A673 (cell line): ENCODE measurements at regions not wholly inside any gene's neighbourhood (a gene's known extent, or its start where the extent isn't known, plus 50 kb on each side); places are given as distances from the start of the nearest gene placed in this dataset.

ENCODE experiments used
- BruUV-seq: library from RNA; stranded (reverse); fragments of 400-500 nt; replicated peaks from 2 replicates; lab custom pipeline; 2021; lab: Mats Ljungman, UMichigan
- CTCF ChIA-PET: fragments of 300-600 bp; sonication (Branson Sonifier 250); formaldehyde crosslinking; loops from one replicate; lab custom pipeline; 2022; ENCODE audit warnings: antibody characterized with exemption; lab: Charles Lee
- POLR2A ChIA-PET: fragments of 300-600 bp; sonication (Branson Sonifier 250); formaldehyde crosslinking; loops from one replicate; lab custom pipeline; 2022; ENCODE audit warnings: antibody characterized with exemption; ENCODE audit not compliant: low non-redundant PET; lab: Charles Lee
- DNase-seq: peaks from one replicate; pipeline ENCODE4 v3.0.0-alpha.2; 2015; ENCODE audit warnings: low spot score
- H3K27ac ChIP-seq: fragments of 200-600 bp; sonication (generic); 2 replicates; pipeline ENCODE4 v1.5.1; 2016; ENCODE audit warnings: mixed run types, low read depth, mild to moderate bottlenecking, mixed read lengths, antibody characterized with exemption, low read length; ENCODE audit not compliant: poor library complexity, severe bottlenecking
- H3K27me3 ChIP-seq: fragments of 200-600 bp; sonication (generic); replicated peaks from 2 replicates; pipeline ENCODE4 v1.6.1; 2017; ENCODE audit warnings: mixed run types, low read depth, mild to moderate bottlenecking, mixed read lengths, antibody characterized with exemption, low read length; ENCODE audit not compliant: insufficient read depth, poor library complexity
- H3K36me3 ChIP-seq: fragments of 200-600 bp; sonication (generic); 2 replicates; pipeline ENCODE4 v1.6.1; 2016; ENCODE audit warnings: mixed run types, mild to moderate bottlenecking, mixed read lengths, antibody characterized with exemption, low read length; ENCODE audit not compliant: insufficient read depth, poor library complexity, severe bottlenecking
- H3K4me1 ChIP-seq: fragments of 200-600 bp; sonication (generic); 2 replicates; pipeline ENCODE4 v1.6.1; 2017; ENCODE audit warnings: mixed run types, mild to moderate bottlenecking, mixed read lengths, antibody characterized with exemption, low read length; ENCODE audit not compliant: insufficient read depth, poor library complexity, severe bottlenecking
- H3K4me3 ChIP-seq: fragments of 200-600 bp; sonication (generic); 2 replicates; pipeline ENCODE4 v1.5.1; 2016; ENCODE audit warnings: low read depth, mixed run types, mild to moderate bottlenecking, mixed read lengths, low read length; ENCODE audit not compliant: poor library complexity, severe bottlenecking
- H3K9me3 ChIP-seq: fragments of 200-600 bp; sonication (generic); 2 replicates; pipeline ENCODE4 v1.6.1; 2016; ENCODE audit warnings: mixed run types, low read depth, mild to moderate bottlenecking, mixed read lengths, antibody characterized with exemption, low read length; ENCODE audit not compliant: poor library complexity, severe bottlenecking
- EZH2 ChIP-seq: fragments of 200-600 bp; sonication (generic); IDR thresholded peaks from 2 replicates; pipeline ENCODE4 v1.6.1; 2017; ENCODE audit warnings: borderline replicate concordance, low read depth, mild to moderate bottlenecking, mixed read lengths, antibody characterized with exemption, low read length; ENCODE audit not compliant: poor library complexity, severe bottlenecking
- intact Hi-C: fragments of 100-400 bp; cut with micrococcal nuclease; formaldehyde crosslinking; loops from one replicate; pipeline ENCODE4 v1.10.0; 2022; ENCODE audit not compliant: unreplicated experiment
- TF ChIP-seq, protein P1 (sequence below): fragments of 300-800, 200-600 bp; sonication (generic); conservative IDR thresholded peaks from 2 replicates; pipeline ENCODE4 v1.5.1; 2017; ENCODE audit warnings: low read depth, mild to moderate bottlenecking, antibody characterized with exemption, low read length, moderate library complexity, mixed read lengths

DNA sequence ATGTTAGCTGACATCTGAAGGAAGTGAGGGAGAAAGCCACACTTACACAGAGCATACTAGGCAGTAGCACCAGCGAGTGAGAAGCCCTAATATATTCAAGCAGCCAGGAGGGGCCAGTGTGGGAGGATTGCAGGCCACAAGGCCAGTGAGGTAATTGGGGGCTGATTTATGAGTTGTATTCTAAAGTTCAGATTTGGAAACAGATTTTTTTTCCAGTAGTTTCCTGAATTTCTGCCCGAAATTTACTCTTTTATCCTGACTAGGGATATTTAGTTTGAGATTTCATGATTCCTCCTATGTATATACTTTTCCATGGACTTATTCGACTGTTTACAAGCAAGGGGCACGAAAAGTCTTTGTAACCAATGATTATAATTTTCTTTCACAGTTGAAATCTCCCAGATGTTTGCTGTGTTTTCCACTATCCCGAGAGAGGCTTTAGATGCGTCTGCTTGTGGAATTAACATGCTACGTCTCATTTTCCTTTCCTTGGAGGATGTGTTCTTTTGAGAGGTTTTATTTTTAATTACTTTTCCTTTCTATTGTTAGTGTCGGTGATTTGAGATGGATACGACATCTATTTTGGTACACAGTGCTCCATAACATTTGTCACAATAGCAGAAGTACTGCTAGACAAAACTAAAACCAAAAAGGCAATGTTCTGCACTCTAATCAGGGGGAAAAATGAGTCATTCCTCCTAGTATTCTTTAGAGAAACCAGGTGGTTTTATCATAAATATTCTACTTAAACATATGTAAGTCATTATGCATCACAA is 356.3 kb upstream of the HSF2 start:
- intact Hi-C loops: loop anchor here (10.0 kb wide), 1 partner anchor 332 kb away; no protein-coding TSS in a partner anchor
- BruUV-seq: no TSS peak
- H3K36me3 ChIP-seq: no peaks in the 10 kb centered on the region
- no peak for DNase-seq
- no peak overlapping the region for H3K27ac ChIP-seq
- no peak overlapping the region for H3K4me3 ChIP-seq
- no peaks in the 10 kb centered on the region for H3K27me3 ChIP-seq
- H3K4me1 ChIP-seq: no peaks in the 10 kb centered on the region
- POLR2A ChIA-PET: no interaction called here
- H3K9me3 ChIP-seq: no peaks in the 10 kb centered on the region
- TF ChIP-seq, protein P1, sequence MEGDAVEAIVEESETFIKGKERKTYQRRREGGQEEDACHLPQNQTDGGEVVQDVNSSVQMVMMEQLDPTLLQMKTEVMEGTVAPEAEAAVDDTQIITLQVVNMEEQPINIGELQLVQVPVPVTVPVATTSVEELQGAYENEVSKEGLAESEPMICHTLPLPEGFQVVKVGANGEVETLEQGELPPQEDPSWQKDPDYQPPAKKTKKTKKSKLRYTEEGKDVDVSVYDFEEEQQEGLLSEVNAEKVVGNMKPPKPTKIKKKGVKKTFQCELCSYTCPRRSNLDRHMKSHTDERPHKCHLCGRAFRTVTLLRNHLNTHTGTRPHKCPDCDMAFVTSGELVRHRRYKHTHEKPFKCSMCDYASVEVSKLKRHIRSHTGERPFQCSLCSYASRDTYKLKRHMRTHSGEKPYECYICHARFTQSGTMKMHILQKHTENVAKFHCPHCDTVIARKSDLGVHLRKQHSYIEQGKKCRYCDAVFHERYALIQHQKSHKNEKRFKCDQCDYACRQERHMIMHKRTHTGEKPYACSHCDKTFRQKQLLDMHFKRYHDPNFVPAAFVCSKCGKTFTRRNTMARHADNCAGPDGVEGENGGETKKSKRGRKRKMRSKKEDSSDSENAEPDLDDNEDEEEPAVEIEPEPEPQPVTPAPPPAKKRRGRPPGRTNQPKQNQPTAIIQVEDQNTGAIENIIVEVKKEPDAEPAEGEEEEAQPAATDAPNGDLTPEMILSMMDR: no peak
- no peak for TF ChIP-seq EZH2
- CTCF ChIA-PET: no interaction called here

DNA sequence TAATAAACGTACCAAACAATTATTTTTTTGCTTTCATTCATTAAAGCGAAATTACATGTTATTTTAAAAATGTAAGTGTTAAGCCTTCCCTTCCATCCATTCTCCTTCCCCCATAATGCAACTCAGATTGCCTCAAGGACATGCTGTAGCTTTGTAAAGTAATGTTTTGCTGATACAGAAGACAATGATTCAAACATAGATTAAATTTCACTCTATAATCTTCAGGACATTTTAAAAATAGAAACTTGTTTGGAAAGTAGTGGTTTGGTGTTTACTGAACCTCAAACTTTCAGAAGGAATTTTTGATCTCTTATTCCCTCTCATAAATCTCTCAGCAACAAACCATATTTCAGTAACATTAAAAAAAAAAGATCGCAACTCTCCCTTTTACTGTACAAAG is 350.9 kb upstream of the HSF2 start:
- no TSS peak for BruUV-seq
- H3K4me3 ChIP-seq: no peak overlapping the region
- no peak for DNase-seq
- H3K27me3 ChIP-seq: no peaks in the 10 kb centered on the region
- TF ChIP-seq, protein P1: no peak
- TF ChIP-seq EZH2: no peak
- ChIA-PET POLR2A (no interaction called here), CTCF (no interaction called here)
- H3K27ac ChIP-seq: no peak overlapping the region
- H3K4me1 ChIP-seq: peaks cover 8% of the 10 kb centered on the region
- no peaks in the 10 kb centered on the region for H3K9me3 ChIP-seq
- H3K36me3 ChIP-seq: no peaks in the 10 kb centered on the region
- intact Hi-C loops: loop anchor here (10.0 kb wide), 1 partner anchor 326 kb away; no protein-coding TSS in a partner anchor

DNA sequence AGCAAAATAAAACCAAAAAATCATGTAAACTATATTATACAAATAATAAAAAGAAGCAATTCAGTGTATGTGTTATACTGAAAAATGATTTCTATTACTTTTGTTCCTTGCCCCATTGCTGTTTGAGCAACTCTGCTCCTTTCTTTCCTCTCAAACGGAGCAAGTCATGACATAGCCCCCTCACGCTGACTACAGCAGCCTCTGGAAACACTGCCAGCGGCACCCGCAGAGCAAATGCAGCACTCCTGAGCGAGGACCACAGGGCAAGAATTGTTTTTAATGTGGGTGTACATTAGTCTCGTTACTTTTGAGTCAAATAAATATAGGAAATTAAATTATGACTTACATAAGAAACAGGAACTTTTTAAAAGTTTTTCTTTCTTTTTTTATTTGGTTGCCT is 350.1 kb upstream of the HSF2 start:
- peaks cover 8% of the 10 kb centered on the region for H3K4me1 ChIP-seq
- DNase-seq: peak; percentile 64
- no TSS peak for BruUV-seq
- no peaks in the 10 kb centered on the region for H3K27me3 ChIP-seq
- H3K9me3 ChIP-seq: no peaks in the 10 kb centered on the region
- TF ChIP-seq EZH2: no peak
- TF ChIP-seq, protein P1: no peak
- no peak overlapping the region for H3K4me3 ChIP-seq
- no peak overlapping the region for H3K27ac ChIP-seq
- POLR2A ChIA-PET: no interaction called here
- no peaks in the 10 kb centered on the region for H3K36me3 ChIP-seq
- intact Hi-C loops: loop anchor here (10.0 kb wide), 1 partner anchor 325 kb away; no protein-coding TSS in a partner anchor
- CTCF ChIA-PET: no interaction called here
